ENCODE measurements at regions not wholly inside any gene's neighbourhood (a gene's known extent, or its start where the extent isn't known, plus 50 kb on each side); places are given as distances from the start of the nearest gene placed in this dataset.
"Not testable (repeated sequence)": the region's sequence is repeated elsewhere in the genome, so short reads cannot be mapped to it uniquely, and the experiment has no call there.

DNA sequence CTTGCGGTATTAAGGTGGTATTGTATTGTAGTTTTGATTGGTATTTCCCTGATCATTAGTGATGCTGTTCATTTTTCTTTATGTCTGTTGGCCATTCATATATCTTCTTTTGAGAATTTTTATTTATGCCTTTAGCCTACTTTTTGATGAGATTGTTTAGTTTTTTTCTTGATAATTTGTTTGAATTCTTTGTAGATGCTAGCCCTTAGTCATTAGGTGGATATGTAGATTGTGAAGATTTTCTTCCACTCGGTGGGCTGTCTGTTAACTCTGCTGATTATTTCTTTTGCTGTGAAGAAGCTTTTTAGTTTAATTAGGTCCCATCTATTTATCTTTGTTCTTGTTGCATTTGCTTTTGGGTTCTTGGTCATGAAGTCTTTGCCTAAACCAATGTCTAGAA is 115.4 kb downstream of the VPREB1 start:
- TF ChIP-seq, protein P1, sequence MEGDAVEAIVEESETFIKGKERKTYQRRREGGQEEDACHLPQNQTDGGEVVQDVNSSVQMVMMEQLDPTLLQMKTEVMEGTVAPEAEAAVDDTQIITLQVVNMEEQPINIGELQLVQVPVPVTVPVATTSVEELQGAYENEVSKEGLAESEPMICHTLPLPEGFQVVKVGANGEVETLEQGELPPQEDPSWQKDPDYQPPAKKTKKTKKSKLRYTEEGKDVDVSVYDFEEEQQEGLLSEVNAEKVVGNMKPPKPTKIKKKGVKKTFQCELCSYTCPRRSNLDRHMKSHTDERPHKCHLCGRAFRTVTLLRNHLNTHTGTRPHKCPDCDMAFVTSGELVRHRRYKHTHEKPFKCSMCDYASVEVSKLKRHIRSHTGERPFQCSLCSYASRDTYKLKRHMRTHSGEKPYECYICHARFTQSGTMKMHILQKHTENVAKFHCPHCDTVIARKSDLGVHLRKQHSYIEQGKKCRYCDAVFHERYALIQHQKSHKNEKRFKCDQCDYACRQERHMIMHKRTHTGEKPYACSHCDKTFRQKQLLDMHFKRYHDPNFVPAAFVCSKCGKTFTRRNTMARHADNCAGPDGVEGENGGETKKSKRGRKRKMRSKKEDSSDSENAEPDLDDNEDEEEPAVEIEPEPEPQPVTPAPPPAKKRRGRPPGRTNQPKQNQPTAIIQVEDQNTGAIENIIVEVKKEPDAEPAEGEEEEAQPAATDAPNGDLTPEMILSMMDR (conservative IDR thresholded peaks at IDR 0.05) = no peak

DNA sequence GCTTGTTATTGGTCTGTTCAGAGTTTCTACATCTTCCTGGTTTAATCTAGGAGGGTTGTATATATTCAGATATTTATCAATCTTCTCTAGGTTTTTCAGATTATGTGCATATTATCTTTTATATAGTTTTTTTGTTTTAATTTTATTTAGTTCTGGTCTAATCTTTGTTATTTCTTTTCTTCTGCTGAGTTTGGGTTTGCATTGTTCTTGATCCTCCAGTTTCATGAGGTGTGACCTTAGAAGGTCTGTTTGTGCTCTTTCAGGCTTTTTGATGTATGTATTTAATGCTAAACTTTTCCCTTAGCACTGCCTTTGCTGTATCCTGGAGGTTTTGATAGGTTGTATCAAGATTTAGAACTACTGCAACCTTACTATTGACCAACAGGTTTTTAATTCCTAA is 117.7 kb downstream of the VPREB1 start:
- no peak overlapping the region for H3K27ac ChIP-seq
- TF ChIP-seq, protein P1 (conservative IDR thresholded peaks at IDR 0.05) = no peak

More for the DNA sequence above, 115.4 kb downstream of the VPREB1 start:
- H3K27ac ChIP-seq = no peak overlapping the region

DNA sequence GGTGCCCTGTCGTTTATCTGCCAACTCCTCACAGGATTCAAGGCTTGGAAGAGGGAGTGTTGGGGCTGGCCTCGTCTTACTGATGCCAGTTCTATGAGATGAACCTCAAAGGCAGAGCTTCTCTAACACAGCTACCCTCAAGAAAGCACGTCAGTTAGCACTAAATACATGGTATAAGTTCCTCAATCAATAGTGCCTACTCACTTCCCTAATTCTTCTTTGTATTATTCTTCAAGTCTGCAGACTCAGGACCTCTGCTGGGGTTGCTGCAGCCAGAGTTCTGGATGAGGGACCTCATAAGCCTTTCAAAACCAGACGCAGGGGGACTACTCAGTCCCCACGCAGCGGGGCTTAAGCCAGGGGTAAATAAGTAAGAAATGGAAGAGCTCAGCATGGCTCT is 118.3 kb downstream of the VPREB1 start:
- H3K27ac ChIP-seq = no peak overlapping the region
- TF ChIP-seq, protein P1 (conservative IDR thresholded peaks at IDR 0.05) = no peak

DNA sequence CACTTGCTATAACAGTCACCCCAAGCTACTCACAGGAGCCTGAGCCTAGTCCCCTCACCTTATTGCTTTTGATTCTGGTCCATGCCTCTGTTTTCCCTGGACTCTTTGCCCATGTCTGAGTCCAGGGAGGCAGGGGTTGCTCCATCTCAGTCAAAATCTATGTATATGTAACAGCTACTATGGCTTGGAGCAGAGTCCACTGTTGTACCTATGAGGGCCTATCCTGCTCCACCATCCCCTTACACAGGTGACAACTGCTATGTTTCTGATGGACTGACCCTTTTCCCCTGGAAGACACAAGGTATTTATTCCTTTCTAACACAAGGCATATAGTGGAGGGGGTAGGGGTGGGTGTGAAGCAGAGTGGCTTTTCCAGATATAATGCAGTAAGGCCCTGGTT is 119.6 kb downstream of the VPREB1 start:
- H3K27ac ChIP-seq = no peak overlapping the region
- TF ChIP-seq, protein P1 (conservative IDR thresholded peaks at IDR 0.05) = no peak

DNA sequence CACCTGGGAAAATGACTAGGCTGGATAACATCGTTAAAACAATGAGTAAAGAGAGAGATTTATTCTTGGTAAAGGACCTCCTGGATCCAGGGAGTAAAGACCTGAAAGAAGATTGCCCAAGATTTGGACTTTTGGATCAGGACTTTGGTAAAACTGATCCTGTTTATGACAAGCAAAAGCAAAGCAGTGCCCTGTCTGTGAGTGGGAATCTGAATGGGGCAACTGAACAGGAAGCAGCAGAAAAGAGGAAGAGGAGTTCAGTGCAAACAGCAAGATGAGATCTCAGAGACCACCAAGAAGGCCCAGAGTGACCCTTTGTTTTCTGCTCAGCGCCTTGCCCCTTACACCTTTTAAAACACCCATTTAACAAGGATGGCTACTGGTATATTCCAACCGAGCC is 122.0 kb downstream of the VPREB1 start:
- TF ChIP-seq, protein P1 (conservative IDR thresholded peaks at IDR 0.05) = no peak
- no peak overlapping the region for H3K27ac ChIP-seq

DNA sequence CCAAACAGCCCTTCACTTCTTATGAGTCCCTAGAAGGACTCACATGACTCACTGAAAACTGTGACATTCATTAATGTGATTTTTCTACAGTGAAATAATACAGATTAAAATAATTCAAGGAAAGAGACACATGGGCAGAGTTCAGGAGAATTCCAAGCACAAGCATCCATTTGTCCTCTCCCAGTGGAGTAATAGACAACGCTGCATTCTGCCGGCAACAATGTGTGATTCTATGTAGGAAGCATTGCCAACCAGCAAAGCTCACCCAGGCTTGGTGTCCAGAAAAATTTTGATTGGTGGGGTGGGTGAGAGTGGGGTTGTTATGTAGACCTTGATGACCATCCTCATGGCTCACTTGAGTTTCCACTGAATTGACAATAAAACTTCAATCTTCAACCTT is 123.9 kb downstream of the VPREB1 start:
- TF ChIP-seq, protein P1 (conservative IDR thresholded peaks at IDR 0.05) = no peak
- no peak overlapping the region for H3K27ac ChIP-seq

DNA sequence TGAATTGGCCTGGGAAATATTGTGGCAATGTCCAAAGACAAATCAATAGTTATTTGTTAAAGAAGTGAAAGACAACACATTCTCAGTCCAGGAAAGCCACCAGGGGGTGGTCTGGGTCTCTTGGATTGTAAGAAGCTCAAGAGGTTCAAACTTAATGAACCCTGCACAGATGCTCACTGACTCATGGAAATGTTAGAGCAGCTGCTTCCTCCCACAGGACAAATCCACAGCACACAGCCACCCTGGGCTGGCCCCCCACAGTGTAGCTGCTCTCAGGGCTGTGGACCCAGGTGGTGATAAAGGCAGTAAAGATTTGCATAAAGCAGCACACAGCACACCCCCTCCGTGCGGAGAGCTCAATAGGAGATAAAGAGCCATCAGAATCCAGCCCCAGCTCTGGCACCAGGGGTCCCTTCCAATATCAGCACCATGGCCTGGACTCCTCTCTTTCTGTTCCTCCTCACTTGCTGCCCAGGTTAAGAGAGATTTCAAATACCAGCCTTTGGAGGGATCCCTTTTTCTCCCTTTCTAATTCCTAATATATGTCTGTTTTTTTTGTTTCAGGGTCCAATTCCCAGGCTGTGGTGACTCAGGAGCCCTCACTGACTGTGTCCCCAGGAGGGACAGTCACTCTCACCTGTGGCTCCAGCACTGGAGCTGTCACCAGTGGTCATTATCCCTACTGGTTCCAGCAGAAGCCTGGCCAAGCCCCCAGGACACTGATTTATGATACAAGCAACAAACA is 124.8 kb downstream of the VPREB1 start:
- not testable (repeated sequence) for H3K27ac ChIP-seq

DNA sequence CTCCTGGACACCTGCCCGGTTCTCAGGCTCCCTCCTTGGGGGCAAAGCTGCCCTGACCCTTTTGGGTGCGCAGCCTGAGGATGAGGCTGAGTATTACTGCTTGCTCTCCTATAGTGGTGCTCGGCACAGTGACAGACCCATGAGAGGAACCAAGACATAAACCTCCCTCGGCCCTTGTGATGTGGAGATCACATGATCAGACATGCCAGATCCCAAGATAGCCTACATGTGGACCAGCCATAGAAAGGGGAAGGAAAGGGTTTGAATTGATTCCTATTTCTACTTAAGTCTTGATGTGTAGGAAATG is 125.3 kb downstream of the VPREB1 start:
- H3K27ac ChIP-seq = no peak overlapping the region
- TF ChIP-seq, protein P1 (conservative IDR thresholded peaks at IDR 0.05) = no peak

Data from VCaP (cell line).